ENCODE measurements at regions not wholly inside any gene's neighbourhood (a gene's known extent, or its start where the extent isn't known, plus 50 kb on each side); places are given as distances from the start of the nearest gene placed in this dataset.

DNA sequence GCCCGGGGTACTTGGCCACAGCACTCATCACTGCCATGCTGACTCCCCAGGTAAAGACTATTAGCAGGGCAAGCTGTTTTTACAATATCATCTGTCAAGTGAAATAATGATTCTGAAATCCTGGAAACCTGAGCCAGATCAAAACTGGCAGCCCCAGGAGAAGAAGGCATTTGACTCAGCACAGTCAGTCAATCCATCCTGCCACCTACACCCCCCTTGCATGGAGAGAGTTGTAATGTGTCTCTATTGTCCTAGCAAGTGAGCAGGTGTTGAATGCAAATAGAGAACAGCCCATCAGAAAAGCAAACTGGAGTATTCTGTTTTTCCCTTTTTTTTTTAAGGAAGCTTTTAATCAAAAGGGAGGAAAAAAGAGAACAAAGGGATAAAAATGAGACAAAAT is 291.2 kb downstream of the BRINP1 start:
- Histone ChIP-seq H3K4me3 (no peak overlapping the region), H3K9me3 (no peaks in the 10 kb centered on the region), H3K4me1 (no peaks in the 10 kb centered on the region), H3K27ac (no peak overlapping the region), H3K4me2 (no peak overlapping the region)
- TF ChIP-seq ZC3H11A (IDR thresholded peaks at IDR 0.05) (no peak), NPAS2 (CRISPR knock-in tag; IDR thresholded peaks at IDR 0.05; ENCODE audit: borderline replicate concordance) (no peak), CBX8 (IDR thresholded peaks at IDR 0.05) (no peak), ZNF302 (CRISPR knock-in tag; IDR thresholded peaks at IDR 0.05) (no peak), JUN (IDR thresholded peaks at IDR 0.05) (no peak), FOSL2 (IDR thresholded peaks at IDR 0.05) (no peak), FOSL2 (CRISPR knock-in tag; IDR thresholded peaks at IDR 0.05) (no peak), FOSB (CRISPR knock-in tag; IDR thresholded peaks at IDR 0.05) (no peak), POLR2AphosphoS2 (conservative IDR thresholded peaks at IDR 0.05; ENCODE audit: low read length) (no peak), KDM1A (IDR thresholded peaks at IDR 0.05; ENCODE audit: low read depth) (no peak), POLR2A (IDR thresholded peaks at IDR 0.05; ENCODE audit: low read length) (no peak), RNF2 (IDR thresholded peaks at IDR 0.05; ENCODE audit: borderline replicate concordance, low read depth) (no peak), EP300 (IDR thresholded peaks at IDR 0.05) (no peak), CBX2 (IDR thresholded peaks at IDR 0.05; ENCODE audit: borderline replicate concordance, low read depth) (no peak), HDAC2 (IDR thresholded peaks at IDR 0.05) (no peak), MAFK (IDR thresholded peaks at IDR 0.05; ENCODE audit: partially characterized antibody) (no peak), CHD4 (IDR thresholded peaks at IDR 0.05; ENCODE audit: borderline replicate concordance) (no peak)
- TF ChIP-seq, protein P1, sequence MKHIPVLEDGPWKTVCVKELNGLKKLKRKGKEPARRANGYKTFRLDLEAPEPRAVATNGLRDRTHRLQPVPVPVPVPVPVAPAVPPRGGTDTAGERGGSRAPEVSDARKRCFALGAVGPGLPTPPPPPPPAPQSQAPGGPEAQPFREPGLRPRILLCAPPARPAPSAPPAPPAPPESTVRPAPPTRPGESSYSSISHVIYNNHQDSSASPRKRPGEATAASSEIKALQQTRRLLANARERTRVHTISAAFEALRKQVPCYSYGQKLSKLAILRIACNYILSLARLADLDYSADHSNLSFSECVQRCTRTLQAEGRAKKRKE (CRISPR knock-in tag; IDR thresholded peaks at IDR 0.05; ENCODE audit: low read depth), result no peak
- TF ChIP-seq, protein P2, sequence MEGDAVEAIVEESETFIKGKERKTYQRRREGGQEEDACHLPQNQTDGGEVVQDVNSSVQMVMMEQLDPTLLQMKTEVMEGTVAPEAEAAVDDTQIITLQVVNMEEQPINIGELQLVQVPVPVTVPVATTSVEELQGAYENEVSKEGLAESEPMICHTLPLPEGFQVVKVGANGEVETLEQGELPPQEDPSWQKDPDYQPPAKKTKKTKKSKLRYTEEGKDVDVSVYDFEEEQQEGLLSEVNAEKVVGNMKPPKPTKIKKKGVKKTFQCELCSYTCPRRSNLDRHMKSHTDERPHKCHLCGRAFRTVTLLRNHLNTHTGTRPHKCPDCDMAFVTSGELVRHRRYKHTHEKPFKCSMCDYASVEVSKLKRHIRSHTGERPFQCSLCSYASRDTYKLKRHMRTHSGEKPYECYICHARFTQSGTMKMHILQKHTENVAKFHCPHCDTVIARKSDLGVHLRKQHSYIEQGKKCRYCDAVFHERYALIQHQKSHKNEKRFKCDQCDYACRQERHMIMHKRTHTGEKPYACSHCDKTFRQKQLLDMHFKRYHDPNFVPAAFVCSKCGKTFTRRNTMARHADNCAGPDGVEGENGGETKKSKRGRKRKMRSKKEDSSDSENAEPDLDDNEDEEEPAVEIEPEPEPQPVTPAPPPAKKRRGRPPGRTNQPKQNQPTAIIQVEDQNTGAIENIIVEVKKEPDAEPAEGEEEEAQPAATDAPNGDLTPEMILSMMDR (IDR thresholded peaks at IDR 0.05), result no peak
- TF ChIP-seq, protein P3, sequence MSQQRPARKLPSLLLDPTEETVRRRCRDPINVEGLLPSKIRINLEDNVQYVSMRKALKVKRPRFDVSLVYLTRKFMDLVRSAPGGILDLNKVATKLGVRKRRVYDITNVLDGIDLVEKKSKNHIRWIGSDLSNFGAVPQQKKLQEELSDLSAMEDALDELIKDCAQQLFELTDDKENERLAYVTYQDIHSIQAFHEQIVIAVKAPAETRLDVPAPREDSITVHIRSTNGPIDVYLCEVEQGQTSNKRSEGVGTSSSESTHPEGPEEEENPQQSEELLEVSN (IDR thresholded peaks at IDR 0.05; ENCODE audit: borderline replicate concordance, low read depth), result no peak
- TF ChIP-seq, protein P4, sequence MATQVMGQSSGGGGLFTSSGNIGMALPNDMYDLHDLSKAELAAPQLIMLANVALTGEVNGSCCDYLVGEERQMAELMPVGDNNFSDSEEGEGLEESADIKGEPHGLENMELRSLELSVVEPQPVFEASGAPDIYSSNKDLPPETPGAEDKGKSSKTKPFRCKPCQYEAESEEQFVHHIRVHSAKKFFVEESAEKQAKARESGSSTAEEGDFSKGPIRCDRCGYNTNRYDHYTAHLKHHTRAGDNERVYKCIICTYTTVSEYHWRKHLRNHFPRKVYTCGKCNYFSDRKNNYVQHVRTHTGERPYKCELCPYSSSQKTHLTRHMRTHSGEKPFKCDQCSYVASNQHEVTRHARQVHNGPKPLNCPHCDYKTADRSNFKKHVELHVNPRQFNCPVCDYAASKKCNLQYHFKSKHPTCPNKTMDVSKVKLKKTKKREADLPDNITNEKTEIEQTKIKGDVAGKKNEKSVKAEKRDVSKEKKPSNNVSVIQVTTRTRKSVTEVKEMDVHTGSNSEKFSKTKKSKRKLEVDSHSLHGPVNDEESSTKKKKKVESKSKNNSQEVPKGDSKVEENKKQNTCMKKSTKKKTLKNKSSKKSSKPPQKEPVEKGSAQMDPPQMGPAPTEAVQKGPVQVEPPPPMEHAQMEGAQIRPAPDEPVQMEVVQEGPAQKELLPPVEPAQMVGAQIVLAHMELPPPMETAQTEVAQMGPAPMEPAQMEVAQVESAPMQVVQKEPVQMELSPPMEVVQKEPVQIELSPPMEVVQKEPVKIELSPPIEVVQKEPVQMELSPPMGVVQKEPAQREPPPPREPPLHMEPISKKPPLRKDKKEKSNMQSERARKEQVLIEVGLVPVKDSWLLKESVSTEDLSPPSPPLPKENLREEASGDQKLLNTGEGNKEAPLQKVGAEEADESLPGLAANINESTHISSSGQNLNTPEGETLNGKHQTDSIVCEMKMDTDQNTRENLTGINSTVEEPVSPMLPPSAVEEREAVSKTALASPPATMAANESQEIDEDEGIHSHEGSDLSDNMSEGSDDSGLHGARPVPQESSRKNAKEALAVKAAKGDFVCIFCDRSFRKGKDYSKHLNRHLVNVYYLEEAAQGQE (IDR thresholded peaks at IDR 0.05), result no peak
- POLR2A ChIA-PET, result no interaction called here
- DNase-seq (ENCODE audit: low read depth in 1 of 2, low spot score in 1 of 2), result no peak
- 0% methylated on average over 1 of the region's 1 CpG for WGBS (ENCODE audit: missing lambda C conversion rate)
- CTCF ChIA-PET, result no interaction called here
- FAIRE-seq, result no peak
- ATAC-seq, result no peak

DNA sequence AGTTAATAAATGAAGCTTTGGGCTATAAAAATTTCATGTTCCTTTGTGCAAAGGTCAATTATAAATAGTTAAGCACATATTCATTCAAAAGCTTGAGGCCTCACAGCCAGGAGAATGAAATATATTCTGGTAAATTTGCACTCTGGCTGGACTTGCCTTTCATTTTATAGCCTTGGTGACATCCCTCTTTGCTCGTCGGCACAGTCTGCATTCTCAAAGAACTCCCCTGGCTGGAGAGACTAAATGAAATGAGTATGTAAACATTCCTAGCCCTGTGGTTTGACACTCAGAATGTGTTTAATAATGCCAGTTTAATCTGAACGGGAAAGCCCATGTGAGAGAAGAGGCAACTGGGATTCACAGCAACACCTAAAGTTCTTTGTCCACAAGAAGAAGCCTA is 285.6 kb downstream of the BRINP1 start:
- Histone ChIP-seq H3K9me3 (no peaks in the 10 kb centered on the region), H3K27ac (no peak overlapping the region), H3K4me2 (no peak overlapping the region), H3K4me3 (no peak overlapping the region), H3K4me1 (no peaks in the 10 kb centered on the region)
- ATAC-seq (no peak), DNase-seq (ENCODE audit: low read depth in 1 of 2, low spot score in 1 of 2) (no peak), FAIRE-seq (no peak)
- POLR2A ChIA-PET, result no interaction called here
- 14% methylated on average over 3 of the region's 3 CpGs for WGBS (ENCODE audit: missing lambda C conversion rate)
- CTCF ChIA-PET, result no interaction called here
- no peak for TF ChIP-seq HDAC2 (IDR thresholded peaks at IDR 0.05)
- TF ChIP-seq EHMT2 (IDR thresholded peaks at IDR 0.05; ENCODE audit: low read depth), result no peak
- TF ChIP-seq ZFP36 (IDR thresholded peaks at IDR 0.05; ENCODE audit: borderline replicate concordance, partially characterized antibody), result no peak
- no peak for TF ChIP-seq POLR2AphosphoS2 (conservative IDR thresholded peaks at IDR 0.05; ENCODE audit: low read length)
- no peak for TF ChIP-seq NPAS2 (CRISPR knock-in tag; IDR thresholded peaks at IDR 0.05; ENCODE audit: borderline replicate concordance)
- no peak for TF ChIP-seq PHF8 (IDR thresholded peaks at IDR 0.05; ENCODE audit: borderline replicate concordance, low read depth)
- TF ChIP-seq RAD21 (conservative IDR thresholded peaks at IDR 0.05 in 1 of 2, IDR thresholded peaks at IDR 0.05 in 1 of 2), result no peak
- no peak for TF ChIP-seq RARB (CRISPR knock-in tag; IDR thresholded peaks at IDR 0.05)
- no peak for TF ChIP-seq CBX8 (IDR thresholded peaks at IDR 0.05)
- no peak for TF ChIP-seq EHF (CRISPR knock-in tag; IDR thresholded peaks at IDR 0.05)
- no peak for TF ChIP-seq JUNB (IDR thresholded peaks at IDR 0.05)
- TF ChIP-seq MAFK (IDR thresholded peaks at IDR 0.05; ENCODE audit: partially characterized antibody), result no peak
- no peak for TF ChIP-seq CHD2 (IDR thresholded peaks at IDR 0.05; ENCODE audit: low read length, partially characterized antibody)
- TF ChIP-seq, protein P5, sequence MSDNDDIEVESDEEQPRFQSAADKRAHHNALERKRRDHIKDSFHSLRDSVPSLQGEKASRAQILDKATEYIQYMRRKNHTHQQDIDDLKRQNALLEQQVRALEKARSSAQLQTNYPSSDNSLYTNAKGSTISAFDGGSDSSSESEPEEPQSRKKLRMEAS (IDR thresholded peaks at IDR 0.05), result no peak
- no peak for TF ChIP-seq RCOR1 (IDR thresholded peaks at IDR 0.05; ENCODE audit: low read depth, low read length)
- TF ChIP-seq, protein P6, sequence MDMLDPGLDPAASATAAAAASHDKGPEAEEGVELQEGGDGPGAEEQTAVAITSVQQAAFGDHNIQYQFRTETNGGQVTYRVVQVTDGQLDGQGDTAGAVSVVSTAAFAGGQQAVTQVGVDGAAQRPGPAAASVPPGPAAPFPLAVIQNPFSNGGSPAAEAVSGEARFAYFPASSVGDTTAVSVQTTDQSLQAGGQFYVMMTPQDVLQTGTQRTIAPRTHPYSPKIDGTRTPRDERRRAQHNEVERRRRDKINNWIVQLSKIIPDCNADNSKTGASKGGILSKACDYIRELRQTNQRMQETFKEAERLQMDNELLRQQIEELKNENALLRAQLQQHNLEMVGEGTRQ (IDR thresholded peaks at IDR 0.05), result no peak

Measured in A549 (cell line).